Stimulated activated CD8-positive, alpha-beta memory T cell treated with anti-CD3 and anti-CD28 coated beads, Interleukin-12 subunit alpha, Interleukin-12 subunit beta, amount 100 ng/mL, for 1 hour (primary cell): ENCODE measurements at regions not wholly inside any gene's neighbourhood (a gene's known extent, or its start where the extent isn't known, plus 50 kb on each side); places are given as distances from the start of the nearest gene placed in this dataset.

Experiments
- DNase-seq: peaks from one replicate; pipeline ENCODE4 v3.0.0-alpha.2; 2020; ENCODE audit warnings: low read depth

GRCh38 chr11:81165164-81165563 is 1568.5 kb downstream of the FAM181B start:
- no peak for DNase-seq

GRCh38 chr11:81159900-81160299 is 1573.8 kb downstream of the FAM181B start:
- no peak for DNase-seq

- DNase-seq: no peak
Measured at GRCh38 chr11:81135570-81135969, 1598.1 kb downstream of the FAM181B start.

- DNase-seq: no peak
Measured at GRCh38 chr11:81129618-81130017, 1604.0 kb downstream of the FAM181B start.

- DNase-seq: no peak
Measured at GRCh38 chr11:81112718-81113117, 1620.9 kb downstream of the FAM181B start.

- no peak for DNase-seq
Measured at GRCh38 chr11:81104051-81104450, 1629.6 kb downstream of the FAM181B start.

- no peak for DNase-seq
Measured at GRCh38 chr11:81098471-81098870, 1635.2 kb downstream of the FAM181B start.

- DNase-seq: no peak
Measured at GRCh38 chr11:81092522-81092921, 1641.1 kb downstream of the FAM181B start.

GRCh38 chr11:81089242-81089641 is 1644.4 kb downstream of the FAM181B start:
- DNase-seq: no peak

GRCh38 chr11:81080476-81080875 is 1639.6 kb upstream of the TENM4 start:
- DNase-seq: no peak

GRCh38 chr11:81072273-81072672 is 1631.4 kb upstream of the TENM4 start:
- DNase-seq: no peak

- no peak for DNase-seq
Measured at GRCh38 chr11:81071606-81072005, 1630.8 kb upstream of the TENM4 start.

GRCh38 chr11:81070948-81071347 is 1630.1 kb upstream of the TENM4 start:
- DNase-seq: no peak

GRCh38 chr11:81059356-81059755 is 1618.5 kb upstream of the TENM4 start:
- DNase-seq: no peak

- DNase-seq: no peak
Measured at GRCh38 chr11:81052344-81053158, 1611.7 kb upstream of the TENM4 start.

GRCh38 chr11:81039916-81040524 is 1599.2 kb upstream of the TENM4 start:
- no peak for DNase-seq

GRCh38 chr11:81036168-81036870 is 1595.5 kb upstream of the TENM4 start:
- DNase-seq: no peak

- DNase-seq: no peak
Measured at GRCh38 chr11:81033779-81034540, 1593.1 kb upstream of the TENM4 start.

- no peak for DNase-seq
Measured at GRCh38 chr11:81032906-81033305, 1592.1 kb upstream of the TENM4 start.

- DNase-seq: no peak
Measured at GRCh38 chr11:81030186-81030585, 1589.4 kb upstream of the TENM4 start.

- no peak for DNase-seq
Measured at GRCh38 chr11:81026032-81026431, 1585.2 kb upstream of the TENM4 start.

- DNase-seq: no peak
Measured at GRCh38 chr11:81022057-81022456, 1581.2 kb upstream of the TENM4 start.
